Prostate gland (tissue), 2 donors: ENCODE measurements at regions not wholly inside any gene's neighbourhood (a gene's known extent, or its start where the extent isn't known, plus 50 kb on each side); places are given as distances from the start of the nearest gene placed in this dataset.

Source experiments
- POLR2A ChIP-seq: fragments of 450-650 bp; IDR thresholded peaks from one replicate; pipeline ENCODE4 v1.6.1; 2016; ENCODE audit warnings: antibody characterized with exemption, mild to moderate bottlenecking
- POLR2AphosphoS5 ChIP-seq: sonication (generic); formaldehyde crosslinking; IDR thresholded peaks from one replicate; pipeline ENCODE4 v1.6.1; 2017; ENCODE audit warnings: antibody characterized with exemption
- TF ChIP-seq, protein P1 (sequence below), 4 experiments: fragments of 200-600 bp in 2 of 4; fragments of 450-650 bp in 2 of 4; sonication (generic) in 2 of 4; IDR thresholded peaks; 1 replicate in 3 of 4; 2 replicates in 1 of 4; pipeline ENCODE4 v1.5.1; 2016 to 2019; ENCODE audit warnings: antibody characterized with exemption in 4 of 4, mild to moderate bottlenecking in 2 of 4, moderate library complexity in 2 of 4

DNA sequence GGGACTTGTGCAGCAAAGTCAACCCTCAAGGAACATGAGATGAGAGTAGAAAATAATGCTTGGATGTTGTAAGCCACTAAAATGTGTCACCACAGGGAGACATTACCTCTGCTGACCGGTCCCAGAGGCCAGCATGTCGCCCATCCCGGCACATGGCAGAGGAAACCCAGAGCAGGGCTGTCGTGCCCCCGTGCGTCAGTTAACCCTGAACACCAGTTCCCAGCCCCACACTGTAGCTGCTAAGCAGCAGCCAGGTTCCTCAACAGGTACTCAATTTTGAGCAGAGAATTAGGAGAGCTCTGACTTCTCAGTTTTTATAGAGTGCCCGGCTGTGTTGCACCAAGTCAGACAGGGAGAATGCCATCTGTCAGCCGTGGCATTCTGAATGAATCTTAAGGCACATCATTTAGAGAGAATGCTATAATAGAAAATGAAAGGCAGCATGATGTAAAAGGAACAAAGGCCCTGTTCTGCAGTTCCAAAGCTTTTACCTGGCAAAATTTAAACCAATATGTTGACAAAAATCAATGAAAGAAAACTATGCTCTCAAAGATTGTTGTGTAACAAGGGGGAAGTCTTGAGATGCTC lies 307.9 kb downstream of the METTL4 start:
- TF ChIP-seq, protein P1, sequence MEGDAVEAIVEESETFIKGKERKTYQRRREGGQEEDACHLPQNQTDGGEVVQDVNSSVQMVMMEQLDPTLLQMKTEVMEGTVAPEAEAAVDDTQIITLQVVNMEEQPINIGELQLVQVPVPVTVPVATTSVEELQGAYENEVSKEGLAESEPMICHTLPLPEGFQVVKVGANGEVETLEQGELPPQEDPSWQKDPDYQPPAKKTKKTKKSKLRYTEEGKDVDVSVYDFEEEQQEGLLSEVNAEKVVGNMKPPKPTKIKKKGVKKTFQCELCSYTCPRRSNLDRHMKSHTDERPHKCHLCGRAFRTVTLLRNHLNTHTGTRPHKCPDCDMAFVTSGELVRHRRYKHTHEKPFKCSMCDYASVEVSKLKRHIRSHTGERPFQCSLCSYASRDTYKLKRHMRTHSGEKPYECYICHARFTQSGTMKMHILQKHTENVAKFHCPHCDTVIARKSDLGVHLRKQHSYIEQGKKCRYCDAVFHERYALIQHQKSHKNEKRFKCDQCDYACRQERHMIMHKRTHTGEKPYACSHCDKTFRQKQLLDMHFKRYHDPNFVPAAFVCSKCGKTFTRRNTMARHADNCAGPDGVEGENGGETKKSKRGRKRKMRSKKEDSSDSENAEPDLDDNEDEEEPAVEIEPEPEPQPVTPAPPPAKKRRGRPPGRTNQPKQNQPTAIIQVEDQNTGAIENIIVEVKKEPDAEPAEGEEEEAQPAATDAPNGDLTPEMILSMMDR (IDR thresholded peaks at IDR 0.05): no peak
- TF ChIP-seq POLR2A (no peak), POLR2AphosphoS5 (no peak)
